GM23338 (cell line): ENCODE measurements at regions not wholly inside any gene's neighbourhood (a gene's known extent, or its start where the extent isn't known, plus 50 kb on each side); places are given as distances from the start of the nearest gene placed in this dataset.

Experiments
- ATAC-seq: fragments of 200-7000 bp; cut with Tn5 transposase; 3 replicates; pipeline ENCODE4 v1.9.1; 2020
- DNase-seq: peaks from one replicate; pipeline ENCODE4 v3.0.0-alpha.2; 2015; ENCODE audit warnings: low spot score
- H2AFZ ChIP-seq: fragments of 200-600 bp; sonication (generic); 2 replicates; pipeline ENCODE4 v1.8.0; 2016; ENCODE audit warnings: antibody characterized with exemption, mild to moderate bottlenecking, moderate library complexity
- H3F3A ChIP-seq: fragments of 200-600 bp; sonication (generic); replicated peaks from 2 replicates; pipeline ENCODE4 v1.8.0; 2017; ENCODE audit warnings: antibody characterized with exemption, mixed run types, low read depth
- H3K27ac ChIP-seq: fragments of 200-600 bp; sonication (generic); 2 replicates; pipeline ENCODE4 v1.6.1; 2016; ENCODE audit warnings: low read depth
- H3K27me3 ChIP-seq: fragments of 200-600 bp; sonication (generic); 2 replicates; pipeline ENCODE4 v1.8.0; 2016; ENCODE audit warnings: mild to moderate bottlenecking, mixed run types, moderate library complexity; ENCODE audit not compliant: insufficient read depth
- H3K36me3 ChIP-seq: fragments of 200-600 bp; sonication (generic); 2 replicates; pipeline ENCODE4 v1.8.0; 2016; ENCODE audit warnings: mild to moderate bottlenecking; ENCODE audit not compliant: insufficient read depth
- H3K4me1 ChIP-seq: fragments of 200-600 bp; sonication (generic); 2 replicates; pipeline ENCODE4 v1.8.0; 2016; ENCODE audit warnings: mild to moderate bottlenecking, moderate library complexity; ENCODE audit not compliant: insufficient read depth
- H3K4me2 ChIP-seq: fragments of 200-600 bp; sonication (generic); 2 replicates; pipeline ENCODE4 v1.7.1; 2017; ENCODE audit warnings: mixed run types
- H3K4me3 ChIP-seq: fragments of 200-600 bp; sonication (generic); 2 replicates; pipeline ENCODE4 v1.6.1; 2016; ENCODE audit warnings: mixed run types
- H3K79me2 ChIP-seq: fragments of 200-600 bp; sonication (generic); replicated peaks from 2 replicates; pipeline ENCODE4 v1.8.0; 2017; ENCODE audit warnings: mild to moderate bottlenecking; ENCODE audit not compliant: insufficient read depth
- H3K9me2 ChIP-seq: fragments of 200-600 bp; sonication (generic); 2 replicates; pipeline ENCODE4 v1.8.0; 2017; ENCODE audit not compliant: insufficient read depth
- H4K20me1 ChIP-seq: fragments of 200-600 bp; sonication (generic); replicated peaks from 2 replicates; pipeline ENCODE4 v1.8.0; 2017; ENCODE audit warnings: mild to moderate bottlenecking; ENCODE audit not compliant: insufficient read depth
- H3K27ac Mint-ChIP-seq: 2 replicates; pipeline ENCODE4 v1.8.0; 2020; ENCODE audit warnings: inconsistent platforms, mild to moderate bottlenecking, moderate library complexity, mixed read lengths
- H3K27me3 Mint-ChIP-seq: 3 replicates; pipeline ENCODE4 v1.8.0; 2022; ENCODE audit warnings: low read depth, mild to moderate bottlenecking, moderate library complexity, mixed read lengths, inconsistent platforms; ENCODE audit not compliant: insufficient read depth, poor library complexity
- H3K36me3 Mint-ChIP-seq: 3 replicates; pipeline ENCODE4 v1.8.0; 2021; ENCODE audit warnings: low read depth, mild to moderate bottlenecking, inconsistent platforms, moderate library complexity, mixed read lengths
- H3K4me1 Mint-ChIP-seq: 3 replicates; pipeline ENCODE4 v1.8.0; 2020; ENCODE audit warnings: mild to moderate bottlenecking, inconsistent platforms, mixed read lengths
- H3K4me3 Mint-ChIP-seq: 3 replicates; pipeline ENCODE4 v1.8.0; 2021; ENCODE audit warnings: moderate library complexity, mild to moderate bottlenecking, inconsistent platforms, mixed read lengths
- H3K9me3 Mint-ChIP-seq: 3 replicates; pipeline ENCODE4 v1.8.0; 2020; ENCODE audit warnings: moderate library complexity, mild to moderate bottlenecking, inconsistent platforms, mixed read lengths
- ETS1 ChIP-seq: IDR thresholded peaks from 2 replicates; pipeline ENCODE4 v1.6.1; 2016; ENCODE audit warnings: antibody characterized with exemption
- EZH2phosphoT487 ChIP-seq: fragments of 200-600 bp; sonication (generic); IDR thresholded peaks from one replicate; pipeline ENCODE4 v1.8.1; 2018; ENCODE audit warnings: antibody characterized with exemption; ENCODE audit not compliant: unreplicated experiment
- NANOG ChIP-seq: IDR thresholded peaks from 2 replicates; pipeline ENCODE4 v1.6.1; 2016; ENCODE audit warnings: antibody characterized with exemption, borderline replicate concordance
- ZNF331 ChIP-seq: fragments of 250-450 bp; sonication (Bioruptor Pico); IDR thresholded peaks from 2 replicates; pipeline ENCODE4 v1.5.0; 2020; ENCODE audit warnings: low read depth, mild to moderate bottlenecking, moderate library complexity
- TF ChIP-seq, protein P1 (sequence below): fragments of 250-450 bp; sonication (Bioruptor Pico); IDR thresholded peaks from 2 replicates; pipeline ENCODE4 v1.5.0; 2020; ENCODE audit warnings: mild to moderate bottlenecking, moderate library complexity

- peaks cover 5% of the 10 kb centered on the region for H3K9me3 Mint-ChIP-seq
- H3K4me3 Mint-ChIP-seq = peak overlapping the region; percentile 19; the same call in 1 of the 3 replicates
- H3K79me2 ChIP-seq = no peaks in the 10 kb centered on the region
- H3K27me3 ChIP-seq = no peaks in the 10 kb centered on the region
- no peak overlapping the region for H3K4me3 ChIP-seq
- peak overlapping the region; percentile 45 for H3K4me2 ChIP-seq
- H3K36me3 Mint-ChIP-seq = peaks cover 15% of the 10 kb centered on the region
- H4K20me1 ChIP-seq = no peaks in the 10 kb centered on the region
- peak; percentile 91 for TF ChIP-seq NANOG
- TF ChIP-seq, protein P1, sequence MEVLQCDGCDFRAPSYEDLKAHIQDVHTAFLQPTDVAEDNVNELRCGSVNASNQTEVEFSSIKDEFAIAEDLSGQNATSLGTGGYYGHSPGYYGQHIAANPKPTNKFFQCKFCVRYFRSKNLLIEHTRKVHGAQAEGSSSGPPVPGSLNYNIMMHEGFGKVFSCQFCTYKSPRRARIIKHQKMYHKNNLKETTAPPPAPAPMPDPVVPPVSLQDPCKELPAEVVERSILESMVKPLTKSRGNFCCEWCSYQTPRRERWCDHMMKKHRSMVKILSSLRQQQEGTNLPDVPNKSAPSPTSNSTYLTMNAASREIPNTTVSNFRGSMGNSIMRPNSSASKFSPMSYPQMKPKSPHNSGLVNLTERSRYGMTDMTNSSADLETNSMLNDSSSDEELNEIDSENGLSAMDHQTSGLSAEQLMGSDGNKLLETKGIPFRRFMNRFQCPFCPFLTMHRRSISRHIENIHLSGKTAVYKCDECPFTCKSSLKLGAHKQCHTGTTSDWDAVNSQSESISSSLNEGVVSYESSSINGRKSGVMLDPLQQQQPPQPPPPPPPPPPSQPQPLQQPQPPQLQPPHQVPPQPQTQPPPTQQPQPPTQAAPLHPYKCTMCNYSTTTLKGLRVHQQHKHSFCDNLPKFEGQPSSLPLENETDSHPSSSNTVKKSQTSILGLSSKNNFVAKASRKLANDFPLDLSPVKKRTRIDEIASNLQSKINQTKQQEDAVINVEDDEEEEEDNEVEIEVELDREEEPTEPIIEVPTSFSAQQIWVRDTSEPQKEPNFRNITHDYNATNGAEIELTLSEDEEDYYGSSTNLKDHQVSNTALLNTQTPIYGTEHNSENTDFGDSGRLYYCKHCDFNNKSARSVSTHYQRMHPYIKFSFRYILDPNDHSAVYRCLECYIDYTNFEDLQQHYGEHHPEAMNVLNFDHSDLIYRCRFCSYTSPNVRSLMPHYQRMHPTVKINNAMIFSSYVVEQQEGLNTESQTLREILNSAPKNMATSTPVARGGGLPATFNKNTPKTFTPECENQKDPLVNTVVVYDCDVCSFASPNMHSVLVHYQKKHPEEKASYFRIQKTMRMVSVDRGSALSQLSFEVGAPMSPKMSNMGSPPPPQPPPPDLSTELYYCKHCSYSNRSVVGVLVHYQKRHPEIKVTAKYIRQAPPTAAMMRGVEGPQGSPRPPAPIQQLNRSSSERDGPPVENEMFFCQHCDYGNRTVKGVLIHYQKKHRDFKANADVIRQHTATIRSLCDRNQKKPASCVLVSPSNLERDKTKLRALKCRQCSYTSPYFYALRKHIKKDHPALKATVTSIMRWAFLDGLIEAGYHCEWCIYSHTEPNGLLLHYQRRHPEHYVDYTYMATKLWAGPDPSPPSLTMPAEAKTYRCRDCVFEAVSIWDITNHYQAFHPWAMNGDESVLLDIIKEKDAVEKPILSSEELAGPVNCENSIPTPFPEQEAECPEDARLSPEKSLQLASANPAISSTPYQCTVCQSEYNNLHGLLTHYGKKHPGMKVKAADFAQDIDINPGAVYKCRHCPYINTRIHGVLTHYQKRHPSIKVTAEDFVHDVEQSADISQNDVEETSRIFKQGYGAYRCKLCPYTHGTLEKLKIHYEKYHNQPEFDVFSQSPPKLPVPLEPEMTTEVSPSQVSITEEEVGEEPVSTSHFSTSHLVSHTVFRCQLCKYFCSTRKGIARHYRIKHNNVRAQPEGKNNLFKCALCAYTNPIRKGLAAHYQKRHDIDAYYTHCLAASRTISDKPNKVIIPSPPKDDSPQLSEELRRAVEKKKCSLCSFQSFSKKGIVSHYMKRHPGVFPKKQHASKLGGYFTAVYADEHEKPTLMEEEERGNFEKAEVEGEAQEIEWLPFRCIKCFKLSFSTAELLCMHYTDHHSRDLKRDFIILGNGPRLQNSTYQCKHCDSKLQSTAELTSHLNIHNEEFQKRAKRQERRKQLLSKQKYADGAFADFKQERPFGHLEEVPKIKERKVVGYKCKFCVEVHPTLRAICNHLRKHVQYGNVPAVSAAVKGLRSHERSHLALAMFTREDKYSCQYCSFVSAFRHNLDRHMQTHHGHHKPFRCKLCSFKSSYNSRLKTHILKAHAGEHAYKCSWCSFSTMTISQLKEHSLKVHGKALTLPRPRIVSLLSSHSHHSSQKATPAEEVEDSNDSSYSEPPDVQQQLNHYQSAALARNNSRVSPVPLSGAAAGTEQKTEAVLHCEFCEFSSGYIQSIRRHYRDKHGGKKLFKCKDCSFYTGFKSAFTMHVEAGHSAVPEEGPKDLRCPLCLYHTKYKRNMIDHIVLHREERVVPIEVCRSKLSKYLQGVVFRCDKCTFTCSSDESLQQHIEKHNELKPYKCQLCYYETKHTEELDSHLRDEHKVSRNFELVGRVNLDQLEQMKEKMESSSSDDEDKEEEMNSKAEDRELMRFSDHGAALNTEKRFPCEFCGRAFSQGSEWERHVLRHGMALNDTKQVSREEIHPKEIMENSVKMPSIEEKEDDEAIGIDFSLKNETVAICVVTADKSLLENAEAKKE (CRISPR knock-in tag) = no peak
- TF ChIP-seq EZH2phosphoT487 = no peak
- H3K36me3 ChIP-seq = no peaks in the 10 kb centered on the region
- ATAC-seq (no peak), DNase-seq (peak; percentile 3)
- no peaks in the 10 kb centered on the region for H3F3A ChIP-seq
- peak overlapping the region; percentile 29; the same call in 1 of the 2 replicates for H3K27ac Mint-ChIP-seq
- H3K27ac ChIP-seq = no peak overlapping the region
- H3K9me2 ChIP-seq = no peaks in the 10 kb centered on the region
- no peak overlapping the region for H2AFZ ChIP-seq
- H3K4me1 Mint-ChIP-seq = peaks cover 32% of the 10 kb centered on the region
- H3K27me3 Mint-ChIP-seq = peaks cover 3% of the 10 kb centered on the region
- peaks cover 30% of the 10 kb centered on the region for H3K4me1 ChIP-seq
These were observed 114.7 kb upstream of the INTU start for GRCh38 chr4:127518046-127518445.

DNA sequence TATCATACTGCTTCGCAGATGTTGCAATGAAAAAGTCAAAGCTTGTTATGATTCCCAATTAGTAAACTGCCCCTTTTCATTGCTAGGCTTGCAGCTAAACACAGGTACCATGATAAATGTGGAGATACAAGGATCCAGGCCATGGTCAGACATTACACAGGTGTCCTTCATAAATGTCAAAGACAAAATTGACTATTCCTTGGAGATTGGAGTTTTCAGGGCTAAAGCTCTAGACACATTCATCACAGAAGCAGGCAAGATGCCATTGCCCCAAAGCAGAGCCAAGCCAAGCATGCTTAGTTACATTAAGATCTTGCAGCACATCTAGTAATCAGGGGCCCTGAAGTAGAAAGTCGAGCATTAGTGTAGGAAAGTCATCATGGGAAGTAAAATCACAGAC lies 111.3 kb upstream of the INTU start:
- peaks cover 26% of the 10 kb centered on the region for H3K4me1 Mint-ChIP-seq
- Histone ChIP-seq H3K79me2 (no peaks in the 10 kb centered on the region), H4K20me1 (no peaks in the 10 kb centered on the region), H3K4me1 (peaks cover 32% of the 10 kb centered on the region), H3K36me3 (no peaks in the 10 kb centered on the region), H3K4me3 (no peak overlapping the region), H3K9me2 (no peaks in the 10 kb centered on the region), H3K27me3 (no peaks in the 10 kb centered on the region), H3K27ac (no peak overlapping the region), H3F3A (no peaks in the 10 kb centered on the region), H2AFZ (no peak overlapping the region), H3K4me2 (no peak overlapping the region)
- ATAC-seq = no peak
- no peak overlapping the region for H3K4me3 Mint-ChIP-seq
- no peak for DNase-seq
- H3K36me3 Mint-ChIP-seq = peaks cover 9% of the 10 kb centered on the region; the same call in 2 of the 3 replicates
- H3K27ac Mint-ChIP-seq = no peak overlapping the region
- peaks cover 4% of the 10 kb centered on the region; the same call in 2 of the 3 replicates for H3K9me3 Mint-ChIP-seq
- H3K27me3 Mint-ChIP-seq = no peaks in the 10 kb centered on the region
- TF ChIP-seq ZNF331 (CRISPR knock-in tag) (no peak), ETS1 (no peak), NANOG (no peak)
- TF ChIP-seq, protein P1 (CRISPR knock-in tag) = no peak
